HUDEP-2 (cell line): ENCODE measurements at regions not wholly inside any gene's neighbourhood (a gene's known extent, or its start where the extent isn't known, plus 50 kb on each side); places are given as distances from the start of the nearest gene placed in this dataset.
"Not testable (repeated sequence)": the region's sequence is repeated elsewhere in the genome, so short reads cannot be mapped to it uniquely, and the experiment has no call there.

ENCODE experiments used
- DNase-seq, 76 experiments: peaks; one replicate each; lab custom pipeline; 2025; ENCODE audit not compliant: unreplicated experiment in 76 of 76; lab: John Stamatoyannopoulos, UW

DNA sequence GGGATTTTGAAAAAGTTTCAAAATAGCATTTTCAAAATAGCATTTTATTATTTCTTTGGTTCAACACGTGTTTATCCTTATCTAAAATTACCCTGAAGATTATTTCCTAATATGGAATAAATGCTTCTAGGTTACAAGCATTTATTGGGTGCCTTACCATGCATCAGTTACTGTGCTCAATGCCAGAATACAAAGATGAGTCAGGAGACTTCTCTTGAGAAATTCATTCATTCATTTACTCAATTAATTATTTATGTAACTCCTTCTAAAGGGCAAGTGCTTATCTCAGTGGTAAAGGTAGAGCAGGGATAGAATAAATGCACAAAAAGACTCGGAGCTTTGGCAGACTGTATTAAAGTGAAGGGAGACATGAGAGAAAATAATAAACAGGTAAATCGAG, 150.1 kb upstream of the PDE7B start:
- DNase-seq = no peak

DNA sequence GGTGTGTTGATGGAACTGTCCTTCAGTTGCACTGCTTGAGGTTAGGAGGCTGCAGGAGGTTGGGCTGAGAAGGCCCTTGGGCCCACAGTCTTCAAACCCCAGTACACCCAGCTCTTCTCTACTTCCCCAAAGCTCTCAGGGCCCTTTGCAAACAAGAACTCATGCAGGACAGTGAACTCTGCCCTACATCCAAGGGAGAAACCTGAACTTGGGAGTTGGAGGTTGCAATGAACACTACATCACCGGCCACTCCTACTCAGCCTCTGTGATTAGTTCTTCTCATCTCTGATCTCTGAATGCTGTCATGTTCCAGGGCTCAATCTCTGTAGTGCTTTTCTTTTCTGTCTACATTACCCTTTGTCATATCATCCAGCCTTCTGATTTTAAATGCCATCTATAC, 148.5 kb upstream of the PDE7B start:
- DNase-seq = no peak

DNA sequence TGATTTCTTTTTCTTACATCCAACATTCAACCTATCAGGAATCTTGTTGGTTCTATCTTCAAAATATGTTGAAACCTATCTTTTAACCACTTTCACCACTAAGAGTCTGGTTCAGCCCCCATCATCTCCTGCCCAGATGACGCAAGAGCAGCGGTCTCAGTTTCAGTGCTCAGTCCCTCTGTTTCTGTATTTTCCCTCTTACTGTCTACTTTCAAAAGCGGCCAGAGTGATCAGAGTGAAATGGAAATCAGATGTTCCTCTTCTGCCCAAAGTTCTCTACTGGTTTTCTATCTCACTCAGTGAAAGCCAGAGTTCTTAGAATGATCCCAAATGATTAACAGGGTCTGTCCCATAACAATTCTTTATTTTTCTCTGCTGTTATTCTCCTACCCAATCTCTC, 147.9 kb upstream of the PDE7B start:
- DNase-seq = no peak

DNA sequence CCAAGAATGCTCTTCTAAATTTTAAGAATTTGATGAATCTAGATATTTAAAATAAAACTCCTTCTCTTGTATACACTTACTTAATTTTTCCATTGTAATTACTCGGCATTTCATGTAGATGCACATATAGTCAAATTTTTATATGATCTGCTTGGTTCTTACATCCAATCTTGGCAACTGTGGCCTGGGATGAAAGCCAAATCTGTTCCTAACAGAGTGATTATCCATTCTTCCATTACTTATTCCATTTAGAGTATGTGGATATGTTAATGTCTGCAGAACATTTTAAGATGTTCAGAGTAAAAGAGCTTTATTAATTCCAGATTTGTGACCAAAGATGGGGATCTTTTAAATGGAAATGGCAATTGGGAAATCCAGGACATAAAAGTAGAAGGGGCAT, 144.1 kb upstream of the PDE7B start:
- DNase-seq = no peak

DNA sequence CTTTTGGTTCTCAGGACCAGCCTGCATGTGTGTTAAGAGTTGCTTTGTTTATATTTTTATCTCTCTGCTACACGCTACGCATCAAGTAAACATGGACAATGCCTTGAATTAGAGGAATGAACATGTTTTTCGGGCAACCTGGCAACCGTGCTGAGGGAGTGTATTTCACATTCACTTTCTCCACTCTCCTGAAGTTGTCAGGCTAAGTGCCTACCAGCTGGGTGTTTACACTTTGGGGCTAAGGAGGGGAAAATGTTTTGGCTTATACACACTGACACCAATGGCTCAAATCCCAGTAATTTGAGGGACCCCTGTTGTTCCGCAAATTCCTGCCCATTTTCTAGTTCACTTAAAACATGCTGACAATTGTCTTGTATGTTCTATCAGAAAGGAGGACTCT, 141.5 kb upstream of the PDE7B start:
- no peak for DNase-seq

DNA sequence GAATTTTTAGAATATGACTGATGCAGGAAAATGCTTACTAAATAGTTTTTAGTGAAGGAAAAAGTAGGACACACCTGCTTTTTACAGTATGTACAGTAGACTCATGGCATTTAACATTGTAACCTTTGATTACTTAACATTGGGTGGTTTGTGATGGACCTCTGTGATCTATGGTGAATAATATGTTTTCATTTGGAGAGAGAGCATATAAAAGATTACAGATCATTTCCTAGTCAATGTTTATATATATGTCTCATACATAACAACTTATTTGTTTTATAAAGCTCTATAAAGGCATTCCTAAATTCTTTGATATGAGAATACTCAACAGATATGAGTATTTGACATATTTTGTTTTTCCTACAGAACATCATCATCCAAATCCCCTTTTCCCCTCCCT, 129.3 kb upstream of the PDE7B start:
- no peak for DNase-seq

DNA sequence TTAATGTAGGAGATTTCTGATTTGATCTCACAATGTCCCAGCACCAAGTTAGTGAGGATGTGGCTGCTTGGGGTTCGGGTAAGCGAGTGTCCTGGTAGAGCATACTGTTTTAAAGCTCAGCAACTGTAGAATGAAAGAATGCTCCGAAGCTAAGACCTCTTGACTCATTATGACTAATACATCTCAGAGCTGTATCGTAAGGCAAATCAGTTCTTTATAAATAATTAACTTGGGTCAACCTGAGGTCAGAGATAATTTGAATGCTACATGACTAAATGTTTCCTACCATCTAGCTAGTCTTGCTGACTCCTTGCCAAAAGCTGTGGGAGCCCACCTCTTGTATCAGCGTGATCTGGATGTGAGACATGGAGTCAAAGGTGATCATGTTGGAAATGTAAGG, 128.8 kb upstream of the PDE7B start:
- DNase-seq = no peak

DNA sequence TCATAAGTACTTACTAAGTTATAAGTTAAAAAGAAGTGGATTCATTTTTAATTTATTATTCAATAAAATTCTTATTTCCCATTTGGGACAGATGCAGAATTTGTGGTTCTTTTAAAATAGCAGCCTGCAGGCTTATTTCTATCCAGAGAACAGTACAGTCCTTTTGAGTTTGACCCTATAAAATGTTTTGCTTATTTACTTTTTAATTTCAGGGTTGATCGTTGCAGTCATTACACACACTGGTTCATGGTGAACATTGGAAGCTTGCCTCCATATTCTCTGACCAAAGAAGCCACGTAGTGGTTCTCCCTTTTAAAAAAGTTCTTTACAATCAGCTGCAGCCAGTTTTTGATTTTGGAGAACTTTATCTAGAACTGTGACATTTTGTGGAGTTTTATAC, 122.9 kb upstream of the PDE7B start:
- DNase-seq = no peak

DNA sequence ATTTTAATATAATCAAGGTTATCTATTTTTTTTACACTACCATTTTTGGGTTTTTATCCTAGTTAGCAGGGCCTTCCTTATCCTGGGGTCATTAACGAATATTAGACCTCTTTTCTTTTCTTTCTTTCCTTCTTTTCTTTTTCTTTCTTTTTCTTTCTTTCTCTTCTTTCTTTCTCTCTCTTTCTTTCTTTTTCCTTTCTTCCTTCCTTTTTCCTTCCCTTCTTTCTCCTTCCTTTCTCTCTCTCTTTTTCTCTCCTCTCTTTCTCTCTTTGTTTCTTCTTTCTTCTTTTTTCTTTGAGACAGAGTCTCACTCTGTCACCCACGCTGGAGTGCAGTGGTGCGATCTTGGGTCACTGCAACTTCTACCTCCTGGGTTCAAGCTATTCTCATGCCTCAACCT, 120.4 kb upstream of the PDE7B start:
- no peak for DNase-seq

DNA sequence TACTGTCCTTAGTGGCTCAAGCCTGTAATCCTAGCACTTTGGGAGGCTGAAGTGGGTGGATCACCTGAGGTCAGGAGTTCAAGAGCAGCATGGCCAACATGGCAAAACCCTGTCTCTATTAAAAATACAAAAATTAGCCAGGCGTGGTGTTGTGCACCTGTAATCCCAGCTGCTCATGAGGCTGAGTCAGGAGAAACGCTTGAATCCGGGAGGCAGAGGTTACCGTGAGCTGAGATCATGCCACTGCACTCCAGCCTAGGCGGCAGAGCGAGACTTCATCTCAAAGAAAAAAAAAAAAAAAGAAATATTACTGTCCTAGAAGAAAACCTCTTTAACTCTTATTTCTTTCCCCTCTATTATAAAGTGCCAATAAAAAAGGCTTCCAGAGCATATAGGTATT, 115.2 kb upstream of the PDE7B start:
- not testable (repeated sequence) for DNase-seq

DNA sequence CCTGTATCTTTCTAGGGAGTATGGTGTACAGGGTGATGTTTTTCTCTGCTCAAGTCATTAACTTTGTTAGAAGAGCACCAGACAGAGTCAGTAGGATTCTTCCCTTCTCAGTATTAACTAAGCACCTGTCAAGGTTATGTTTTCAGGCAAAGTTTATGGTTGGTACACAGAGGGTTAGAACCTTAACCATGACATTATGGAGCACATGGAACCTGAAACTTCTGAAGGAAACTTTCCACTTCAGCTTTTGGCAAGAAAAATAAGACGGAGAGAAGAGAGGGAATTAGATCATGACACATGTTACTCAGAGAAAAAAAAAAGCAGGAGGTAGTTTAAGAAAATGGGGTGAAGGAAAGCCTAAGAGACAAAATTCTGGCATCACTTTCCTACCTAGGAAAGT, 112.9 kb upstream of the PDE7B start:
- no peak for DNase-seq

DNA sequence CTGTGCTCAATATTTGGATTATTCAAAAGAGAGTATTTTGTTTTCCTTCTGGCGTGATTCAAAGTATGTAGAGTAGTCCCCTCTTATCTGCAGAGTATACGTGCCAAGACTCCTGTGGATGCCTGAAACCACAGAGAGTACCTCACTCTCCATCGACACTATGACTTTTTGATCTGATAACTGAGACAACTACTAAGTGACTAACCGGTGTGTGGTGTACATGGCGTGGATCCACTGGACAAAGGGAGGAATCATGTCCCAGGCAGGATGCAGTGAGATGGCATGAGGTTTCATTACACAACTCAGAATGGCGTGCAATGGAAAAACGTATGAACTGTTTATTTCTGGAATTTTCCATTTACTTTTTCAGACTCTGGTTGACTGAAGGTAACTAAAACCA, 112.2 kb upstream of the PDE7B start:
- DNase-seq = no peak

DNA sequence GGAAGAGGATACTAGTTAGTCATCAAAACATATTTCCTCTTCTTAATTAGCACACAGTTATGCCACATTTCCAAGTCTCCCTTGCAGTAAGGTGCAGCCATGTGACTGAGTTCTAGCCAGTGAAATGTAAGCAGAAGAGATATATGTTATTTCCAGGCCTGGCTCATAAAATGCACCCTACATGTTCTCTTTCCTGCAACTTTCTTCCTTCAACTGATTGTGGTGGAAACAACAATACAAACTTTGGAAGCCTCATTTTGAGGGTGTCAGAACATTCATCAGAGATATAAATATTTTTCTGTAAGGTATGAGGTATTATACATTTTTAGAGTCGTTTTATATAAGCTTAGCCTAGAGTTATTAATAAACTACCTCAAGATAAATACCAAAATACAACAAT, 110.9 kb upstream of the PDE7B start:
- no peak for DNase-seq

DNA sequence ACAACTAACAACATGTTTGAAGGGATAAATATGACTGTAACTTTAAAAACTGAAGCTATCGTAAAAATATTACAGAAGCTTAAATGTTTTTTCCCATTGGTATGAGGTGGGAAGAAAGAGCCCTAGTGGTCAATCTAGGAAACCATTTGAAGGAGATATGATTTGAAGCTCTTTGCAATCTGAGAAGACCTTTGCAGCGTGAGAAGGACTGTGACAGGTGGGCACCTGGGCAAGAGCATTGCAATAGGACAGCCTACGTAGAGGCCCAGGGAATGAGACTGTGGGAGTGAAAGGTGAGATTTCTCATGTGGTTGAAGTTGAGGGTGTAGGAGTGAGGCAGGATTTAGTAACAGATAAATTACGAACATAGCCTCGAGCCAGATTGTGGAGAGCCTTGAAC, 108.0 kb upstream of the PDE7B start:
- DNase-seq = no peak

DNA sequence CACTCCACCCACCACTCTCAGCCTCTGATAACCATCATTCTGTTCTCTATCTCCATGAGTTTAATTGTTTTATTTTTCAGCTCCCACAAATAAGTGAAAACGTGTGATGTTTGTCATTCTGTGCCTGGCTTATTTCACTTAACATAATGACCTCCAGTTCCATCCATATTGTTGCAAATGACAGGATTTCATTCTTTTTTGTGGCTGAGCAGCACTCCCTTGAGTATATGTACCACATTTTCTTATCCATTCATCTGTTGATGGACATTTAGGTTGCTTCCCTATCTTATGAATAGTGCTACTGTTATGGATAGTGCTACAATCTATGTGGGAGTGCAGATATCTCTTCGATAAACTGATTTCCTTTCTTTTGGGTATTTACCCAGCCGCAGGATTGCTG, 103.3 kb upstream of the PDE7B start:
- no peak for DNase-seq

DNA sequence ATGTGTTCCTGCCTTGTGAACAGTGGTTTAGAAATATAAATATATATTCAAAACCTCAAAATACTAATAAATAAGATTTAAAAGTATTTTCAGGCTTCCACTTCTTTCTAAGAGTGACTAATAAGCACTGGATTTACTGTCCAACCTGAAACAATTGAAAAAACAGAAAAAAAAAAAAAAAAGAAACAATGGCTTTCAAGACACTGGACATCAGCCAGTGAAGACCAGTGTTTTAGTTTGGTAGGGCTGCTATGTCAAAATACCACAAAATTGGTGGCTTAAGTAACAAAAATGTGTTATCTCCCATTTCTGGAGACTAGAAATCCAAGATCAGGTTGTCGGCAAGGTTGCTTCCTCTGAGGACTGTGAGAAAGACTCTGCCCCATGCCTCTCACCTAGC, 101.4 kb upstream of the PDE7B start:
- DNase-seq = no peak

DNA sequence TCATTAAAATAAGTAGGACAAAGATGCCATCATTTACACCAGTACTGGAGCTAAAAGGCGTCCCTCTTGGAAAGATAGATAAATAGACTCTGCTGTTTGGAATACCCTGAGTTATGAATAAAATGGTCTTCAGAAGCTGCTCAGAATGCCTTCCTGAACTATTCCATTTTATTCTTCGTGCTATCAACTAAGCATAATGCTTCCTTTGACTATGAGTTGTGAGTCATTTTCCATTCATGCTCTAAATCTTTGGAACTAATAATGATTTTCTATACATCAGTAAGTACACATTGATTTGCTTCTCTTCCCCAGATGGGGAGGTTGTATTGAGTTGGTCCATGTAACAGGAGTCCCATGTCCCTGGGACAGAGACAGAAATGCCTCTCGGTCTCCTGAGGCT, 98.3 kb upstream of the PDE7B start:
- DNase-seq = no peak

DNA sequence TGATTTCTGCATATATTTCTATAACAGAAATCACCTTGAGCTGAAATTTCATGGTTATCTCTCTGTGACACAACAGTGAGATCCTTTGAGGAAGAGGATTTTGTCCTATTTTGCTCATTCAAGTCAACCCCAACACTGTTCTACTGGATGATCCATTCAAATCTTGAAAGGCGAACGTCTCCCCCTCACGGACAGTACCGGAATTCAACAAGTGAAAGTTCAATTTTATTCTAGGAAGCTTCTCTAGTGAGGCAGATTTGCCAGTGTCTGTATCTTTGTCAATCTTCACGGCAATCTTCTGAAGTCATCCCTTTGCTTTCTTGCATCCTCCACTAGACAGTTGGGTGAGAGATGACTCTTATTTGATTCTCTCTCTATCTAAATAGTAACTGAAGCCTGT, 91.7 kb upstream of the PDE7B start:
- DNase-seq = no peak

DNA sequence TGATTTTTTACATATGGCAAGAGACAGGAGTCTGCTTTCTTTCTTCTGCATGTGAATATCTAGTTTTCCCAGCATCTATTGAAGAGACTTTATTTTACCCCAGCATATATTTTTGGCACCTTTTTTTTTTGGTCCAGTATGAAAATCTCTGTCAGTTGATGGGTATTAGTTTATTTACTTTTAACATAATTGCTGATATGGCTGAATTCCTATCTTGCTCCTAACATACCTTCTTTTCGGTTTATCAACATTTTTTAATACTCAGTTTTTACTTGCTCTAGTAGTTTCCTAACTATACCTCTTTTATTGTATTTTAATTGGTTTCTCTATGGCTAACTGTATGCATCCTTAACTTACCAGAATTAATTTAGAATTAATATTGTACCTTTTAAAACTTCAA, 77.5 kb upstream of the PDE7B start:
- no peak for DNase-seq

DNA sequence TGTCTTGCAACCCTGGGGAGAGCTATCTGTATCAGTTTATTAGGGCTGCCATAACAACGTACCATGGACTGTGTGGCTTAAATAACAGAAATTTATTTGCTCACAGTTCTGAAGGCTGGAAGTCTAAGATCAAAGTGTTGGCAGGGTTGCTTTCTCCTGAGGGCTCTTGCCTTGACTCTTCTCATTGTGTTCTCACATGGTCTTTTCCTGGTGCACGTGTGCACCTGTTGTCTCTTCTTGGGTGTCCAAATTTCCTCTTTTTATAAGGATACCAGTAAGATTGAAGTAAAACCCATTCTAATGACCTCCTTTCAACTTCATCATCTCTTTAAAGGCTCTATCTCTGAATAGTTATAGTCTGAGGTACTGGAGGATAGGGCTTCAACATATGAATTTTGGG, 72.3 kb upstream of the PDE7B start:
- no peak for DNase-seq

DNA sequence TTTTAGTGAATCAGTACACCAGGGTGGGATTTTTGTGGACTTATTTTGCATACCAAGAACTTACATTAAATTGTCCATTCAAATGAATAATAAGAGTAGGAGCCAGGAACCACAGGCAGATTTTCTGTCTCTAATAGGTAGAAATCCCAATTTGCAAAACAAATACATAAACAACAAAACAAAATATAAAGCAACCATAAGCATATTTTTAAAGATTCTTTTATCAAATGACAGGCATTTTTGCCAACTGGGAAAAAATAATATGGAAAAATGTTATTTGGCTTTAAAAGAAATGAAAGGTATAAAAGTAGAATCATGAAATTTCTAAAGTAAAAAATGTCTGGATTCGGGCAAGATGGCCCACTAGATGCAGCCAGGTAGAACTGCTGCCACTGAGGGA, 71.2 kb upstream of the PDE7B start:
- no peak for DNase-seq

DNA sequence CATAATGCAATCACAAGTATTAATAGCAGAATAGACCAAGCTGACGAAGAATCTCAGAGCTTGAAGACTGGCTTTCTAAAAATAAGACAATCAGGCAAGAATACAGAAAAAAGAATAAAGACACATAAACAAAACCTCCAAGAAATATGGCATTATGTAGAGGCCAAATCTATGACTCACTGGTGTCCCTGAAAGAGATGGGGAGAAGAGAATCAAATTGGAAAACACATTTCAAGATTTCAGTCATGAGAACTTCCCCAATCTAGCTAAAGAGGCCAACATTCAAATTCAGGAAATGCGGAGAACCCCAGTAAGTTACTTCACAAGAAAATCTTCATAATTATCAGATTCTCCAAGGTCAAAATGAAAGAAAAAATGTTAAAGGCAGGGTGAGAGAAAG, 69.0 kb upstream of the PDE7B start:
- no peak for DNase-seq

DNA sequence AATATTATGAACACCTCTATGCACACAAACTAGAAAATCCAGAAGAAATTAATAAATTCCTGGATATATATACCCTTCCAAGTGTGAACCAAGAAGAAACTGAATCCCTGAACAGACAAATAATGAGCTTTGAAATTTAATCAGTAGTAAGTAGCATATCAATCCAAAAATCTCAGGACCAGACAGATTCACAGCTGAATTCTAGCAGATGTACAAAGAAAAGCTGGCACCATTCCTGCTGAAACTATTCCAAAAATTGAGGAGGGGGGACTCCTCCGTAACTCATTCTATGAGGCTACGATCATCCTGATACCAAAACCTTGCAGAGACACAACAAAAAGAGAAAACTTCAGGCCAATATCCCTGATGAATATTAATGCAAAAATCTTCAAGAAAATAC, 67.0 kb upstream of the PDE7B start:
- no peak for DNase-seq
